HEK293 (cell line): ENCODE measurements at regions not wholly inside any gene's neighbourhood (a gene's known extent, or its start where the extent isn't known, plus 50 kb on each side); places are given as distances from the start of the nearest gene placed in this dataset.

Experiments
- CTCF ChIA-PET: fragments of 350-600 bp; formaldehyde crosslinking; extraction: SDS; loops from one replicate; lab custom pipeline; 2021; ENCODE audit warnings: antibody characterized with exemption; lab: Yijun Ruan, JAX
- POLR2A ChIA-PET: fragments of 300-600 bp; formaldehyde crosslinking; extraction: SDS; loops from one replicate; lab custom pipeline; 2020; ENCODE audit warnings: antibody characterized with exemption, inconsistent platforms; lab: Yijun Ruan, JAX
- H3K27ac ChIP-seq: fragments of 200-500 bp; sonication (Bioruptor generic); 2 replicates; pipeline ENCODE4 v1.5.1; 2014; ENCODE audit warnings: low read depth, low read length, control low read depth, inconsistent platforms; ENCODE audit errors: extremely low read depth
- H3K36me3 ChIP-seq, 2 experiments: fragments of 200-500 bp in 1 of 2; sonication (Bioruptor generic) in 1 of 2; 1 replicate in 1 of 2; 2 replicates in 1 of 2; pipeline ENCODE4 v1.5.1; 2014 to 2017; ENCODE audit warnings: inconsistent platforms in 2 of 2, low read length in 2 of 2; ENCODE audit not compliant: control insufficient read depth in 2 of 2, insufficient read depth in 1 of 2
- H3K4me1 ChIP-seq: fragments of 200-500 bp; sonication (Bioruptor generic); 2 replicates; pipeline ENCODE4 v1.5.1; 2014; ENCODE audit warnings: mild to moderate bottlenecking, low read length, inconsistent platforms; ENCODE audit not compliant: control insufficient read depth, insufficient read depth
- H3K4me3 ChIP-seq: 2 replicates; pipeline ENCODE4 v1.5.1; 2011; ENCODE audit warnings: low read depth, mild to moderate bottlenecking, control low read depth, low read length, moderate library complexity
- H3K9me3 ChIP-seq: fragments of 200-500 bp; sonication (Bioruptor generic); 2 replicates; pipeline ENCODE4 v1.5.1; 2014; ENCODE audit warnings: low read depth, low read length, inconsistent platforms; ENCODE audit not compliant: control insufficient read depth, insufficient read depth
- HIC1 ChIP-seq: fragments of 450-650 bp; formaldehyde crosslinking; IDR thresholded peaks from 2 replicates; pipeline ENCODE4 v1.5.1; 2016; ENCODE audit warnings: missing biosample characterization, missing genetic modification characterization
- KLF9 ChIP-seq: fragments of 450-650 bp; formaldehyde crosslinking; IDR thresholded peaks from 2 replicates; pipeline ENCODE4 v1.5.1; 2016; ENCODE audit warnings: missing biosample characterization, missing genetic modification characterization, low read depth
- MYNN ChIP-seq: fragments of 450-650 bp; formaldehyde crosslinking; IDR thresholded peaks from 2 replicates; pipeline ENCODE4 v1.5.1; 2016; ENCODE audit warnings: missing biosample characterization, missing genetic modification characterization, borderline replicate concordance
- PRDM6 ChIP-seq: fragments of 450-650 bp; formaldehyde crosslinking; IDR thresholded peaks from 2 replicates; pipeline ENCODE4 v1.5.1; 2017; ENCODE audit warnings: missing biosample characterization, missing genetic modification characterization
- SP7 ChIP-seq: fragments of 450-650 bp; formaldehyde crosslinking; IDR thresholded peaks from 2 replicates; pipeline ENCODE4 v1.5.1; 2016; ENCODE audit warnings: missing biosample characterization, missing genetic modification characterization
- WT1 ChIP-seq: fragments of 450-650 bp; formaldehyde crosslinking; IDR thresholded peaks from 2 replicates; pipeline ENCODE4 v1.5.1; 2016; ENCODE audit warnings: missing biosample characterization, missing genetic modification characterization
- ZBTB48 ChIP-seq: fragments of 450-650 bp; formaldehyde crosslinking; IDR thresholded peaks from 2 replicates; pipeline ENCODE4 v1.5.1; 2016; ENCODE audit warnings: missing biosample characterization, missing genetic modification characterization
- ZNF112 ChIP-seq: fragments of 450-650 bp; formaldehyde crosslinking; IDR thresholded peaks from 2 replicates; pipeline ENCODE4 v1.5.0; 2017; ENCODE audit warnings: missing biosample characterization, missing genetic modification characterization
- ZNF121 ChIP-seq: fragments of 450-650 bp; formaldehyde crosslinking; IDR thresholded peaks from 2 replicates; pipeline ENCODE4 v1.5.1; 2016; ENCODE audit warnings: missing biosample characterization, missing genetic modification characterization
- ZNF140 ChIP-seq: fragments of 450-650 bp; formaldehyde crosslinking; IDR thresholded peaks from 2 replicates; pipeline ENCODE4 v1.5.1; 2016; ENCODE audit warnings: missing biosample characterization, missing genetic modification characterization
- ZNF221 ChIP-seq: fragments of 450-650 bp; formaldehyde crosslinking; IDR thresholded peaks from 2 replicates; pipeline ENCODE4 v1.5.1; 2017; ENCODE audit warnings: missing biosample characterization, missing genetic modification characterization, borderline replicate concordance
- ZNF473 ChIP-seq: fragments of 450-650 bp; formaldehyde crosslinking; IDR thresholded peaks from 2 replicates; pipeline ENCODE4 v1.5.1; 2017; ENCODE audit warnings: missing biosample characterization, missing genetic modification characterization
- ZNF530 ChIP-seq: fragments of 450-650 bp; formaldehyde crosslinking; IDR thresholded peaks from 2 replicates; pipeline ENCODE4 v1.5.1; 2016; ENCODE audit warnings: low read depth, missing biosample characterization, missing genetic modification characterization
- ZNF555 ChIP-seq: fragments of 450-650 bp; formaldehyde crosslinking; conservative IDR thresholded peaks from 2 replicates; pipeline ENCODE4 v1.5.1; 2017; ENCODE audit warnings: missing biosample characterization, mild to moderate bottlenecking, missing genetic modification characterization, inconsistent platforms
- ZNF561 ChIP-seq: fragments of 450-650 bp; IDR thresholded peaks from 2 replicates; pipeline ENCODE4 v1.5.1; 2018; ENCODE audit warnings: missing biosample characterization, missing genetic modification characterization, borderline replicate concordance
- ZNF623 ChIP-seq: fragments of 450-650 bp; formaldehyde crosslinking; IDR thresholded peaks from 2 replicates; pipeline ENCODE4 v1.5.1; 2016; ENCODE audit warnings: missing biosample characterization, missing genetic modification characterization
- ZNF660 ChIP-seq: fragments of 450-650 bp; IDR thresholded peaks from 2 replicates; pipeline ENCODE4 v1.5.1; 2018; ENCODE audit warnings: missing biosample characterization, mild to moderate bottlenecking, missing genetic modification characterization
- TF ChIP-seq, protein P1 (sequence below): fragments of 450-650 bp; formaldehyde crosslinking; IDR thresholded peaks from 2 replicates; pipeline ENCODE4 v1.5.1; 2016; ENCODE audit warnings: missing biosample characterization, missing genetic modification characterization
- TF ChIP-seq, protein P2 (sequence below): fragments of 450-650 bp; formaldehyde crosslinking; IDR thresholded peaks from 2 replicates; pipeline ENCODE4 v1.5.1; 2016; ENCODE audit warnings: missing biosample characterization, missing genetic modification characterization

- H3K36me3 ChIP-seq = no peaks in the 10 kb centered on the region
- CTCF ChIA-PET = no interaction called here
- POLR2A ChIA-PET = no interaction called here
- H3K9me3 ChIP-seq = no peaks in the 10 kb centered on the region
- H3K4me3 ChIP-seq = no peak overlapping the region
- no peak for TF ChIP-seq PRDM6
- no peak for TF ChIP-seq KLF9
- TF ChIP-seq ZNF221 (tag by site-specific recombination) = no peak
- no peak for TF ChIP-seq ZNF140
- TF ChIP-seq ZNF561 (tag by site-specific recombination) = no peak
- TF ChIP-seq ZNF623 (tag by site-specific recombination) = no peak
- TF ChIP-seq ZNF555 = no peak
- TF ChIP-seq MYNN (tag by site-specific recombination) = no peak
- TF ChIP-seq, protein P1, sequence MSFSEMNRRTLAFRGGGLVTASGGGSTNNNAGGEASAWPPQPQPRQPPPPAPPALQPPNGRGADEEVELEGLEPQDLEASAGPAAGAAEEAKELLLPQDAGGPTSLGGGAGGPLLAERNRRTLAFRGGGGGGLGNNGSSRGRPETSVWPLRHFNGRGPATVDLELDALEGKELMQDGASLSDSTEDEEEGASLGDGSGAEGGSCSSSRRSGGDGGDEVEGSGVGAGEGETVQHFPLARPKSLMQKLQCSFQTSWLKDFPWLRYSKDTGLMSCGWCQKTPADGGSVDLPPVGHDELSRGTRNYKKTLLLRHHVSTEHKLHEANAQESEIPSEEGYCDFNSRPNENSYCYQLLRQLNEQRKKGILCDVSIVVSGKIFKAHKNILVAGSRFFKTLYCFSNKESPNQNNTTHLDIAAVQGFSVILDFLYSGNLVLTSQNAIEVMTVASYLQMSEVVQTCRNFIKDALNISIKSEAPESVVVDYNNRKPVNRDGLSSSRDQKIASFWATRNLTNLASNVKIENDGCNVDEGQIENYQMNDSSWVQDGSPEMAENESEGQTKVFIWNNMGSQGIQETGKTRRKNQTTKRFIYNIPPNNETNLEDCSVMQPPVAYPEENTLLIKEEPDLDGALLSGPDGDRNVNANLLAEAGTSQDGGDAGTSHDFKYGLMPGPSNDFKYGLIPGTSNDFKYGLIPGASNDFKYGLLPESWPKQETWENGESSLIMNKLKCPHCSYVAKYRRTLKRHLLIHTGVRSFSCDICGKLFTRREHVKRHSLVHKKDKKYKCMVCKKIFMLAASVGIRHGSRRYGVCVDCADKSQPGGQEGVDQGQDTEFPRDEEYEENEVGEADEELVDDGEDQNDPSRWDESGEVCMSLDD (tag by site-specific recombination) = no peak
- TF ChIP-seq, protein P2, sequence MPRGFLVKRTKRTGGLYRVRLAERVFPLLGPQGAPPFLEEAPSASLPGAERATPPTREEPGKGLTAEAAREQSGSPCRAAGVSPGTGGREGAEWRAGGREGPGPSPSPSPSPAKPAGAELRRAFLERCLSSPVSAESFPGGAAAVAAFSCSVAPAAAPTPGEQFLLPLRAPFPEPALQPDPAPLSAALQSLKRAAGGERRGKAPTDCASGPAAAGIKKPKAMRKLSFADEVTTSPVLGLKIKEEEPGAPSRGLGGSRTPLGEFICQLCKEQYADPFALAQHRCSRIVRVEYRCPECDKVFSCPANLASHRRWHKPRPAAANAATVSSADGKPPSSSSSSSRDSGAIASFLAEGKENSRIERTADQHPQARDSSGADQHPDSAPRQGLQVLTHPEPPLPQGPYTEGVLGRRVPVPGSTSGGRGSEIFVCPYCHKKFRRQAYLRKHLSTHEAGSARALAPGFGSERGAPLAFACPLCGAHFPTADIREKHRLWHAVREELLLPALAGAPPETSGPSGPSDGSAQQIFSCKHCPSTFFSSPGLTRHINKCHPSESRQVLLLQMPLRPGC (tag by site-specific recombination) = no peak
- TF ChIP-seq ZNF530 (tag by site-specific recombination) = no peak
- no peak for TF ChIP-seq ZNF660
- no peak for TF ChIP-seq ZNF112 (tag by site-specific recombination)
- TF ChIP-seq WT1 = no peak
- no peak for TF ChIP-seq SP7
- no peak for TF ChIP-seq ZBTB48 (tag by site-specific recombination)
- TF ChIP-seq ZNF121 = no peak
- no peak for TF ChIP-seq ZNF473 (tag by site-specific recombination)
- no peak for TF ChIP-seq HIC1 (tag by site-specific recombination)
- no peak overlapping the region for H3K27ac ChIP-seq
- no peaks in the 10 kb centered on the region for H3K4me1 ChIP-seq
These were observed 220.1 kb upstream of the DMAC1 start for GRCh38 chr9:8019636-8020035.
